OCI-LY1 (cell line): ENCODE measurements at regions not wholly inside any gene's neighbourhood (a gene's known extent, or its start where the extent isn't known, plus 50 kb on each side); places are given as distances from the start of the nearest gene placed in this dataset.

Experiments
- H2AFZ ChIP-seq: fragments of 200-600 bp; sonication (generic), shearing (Covaris generic); 2 replicates; pipeline ENCODE4 v1.6.0; 2014; ENCODE audit warnings: antibody characterized with exemption, mild to moderate bottlenecking, low read length
- H3F3A ChIP-seq: fragments of 200-600 bp; sonication (generic), shearing (Covaris generic); 2 replicates; pipeline ENCODE4 v1.6.0; 2014; ENCODE audit warnings: mild to moderate bottlenecking, antibody characterized with exemption, low read length, moderate library complexity; ENCODE audit not compliant: insufficient read depth
- H3K27ac ChIP-seq: fragments of 200-600 bp; sonication (generic); 2 replicates; pipeline ENCODE4 v1.5.1; 2014; ENCODE audit warnings: low read length, mixed run types, mild to moderate bottlenecking, low read depth; ENCODE audit not compliant: poor library complexity, severe bottlenecking
- H3K27me3 ChIP-seq: fragments of 200-600 bp; sonication (generic); 2 replicates; pipeline ENCODE4 v1.6.0; 2014; ENCODE audit warnings: antibody characterized with exemption, mild to moderate bottlenecking, low read length, moderate library complexity; ENCODE audit not compliant: insufficient read depth
- H3K36me3 ChIP-seq: fragments of 200-600 bp; sonication (generic); 2 replicates; pipeline ENCODE4 v1.6.1; 2014; ENCODE audit warnings: mild to moderate bottlenecking, antibody characterized with exemption, low read length, moderate library complexity, mixed read lengths; ENCODE audit not compliant: insufficient read depth
- H3K4me1 ChIP-seq: fragments of 200-600 bp; sonication (generic); 2 replicates; pipeline ENCODE4 v1.5.1; 2014; ENCODE audit warnings: mild to moderate bottlenecking, low read length, moderate library complexity; ENCODE audit not compliant: insufficient read depth, severe bottlenecking
- H3K4me2 ChIP-seq: fragments of 200-600 bp; sonication (generic), shearing (Covaris generic); 2 replicates; pipeline ENCODE4 v1.6.1; 2014; ENCODE audit warnings: low read length
- H3K4me3 ChIP-seq: fragments of 200-600 bp; sonication (generic); 2 replicates; pipeline ENCODE4 v1.5.1; 2014; ENCODE audit warnings: low read length, low read depth, mild to moderate bottlenecking, mixed read lengths; ENCODE audit not compliant: poor library complexity, severe bottlenecking
- H3K79me2 ChIP-seq: fragments of 200-600 bp; shearing (Covaris generic); 2 replicates; pipeline ENCODE4 v1.6.1; 2016; ENCODE audit warnings: mixed run types, low read length, mixed read lengths; ENCODE audit not compliant: insufficient read depth
- H3K9ac ChIP-seq: fragments of 200-600 bp; sonication (generic), shearing (Covaris generic); 2 replicates; pipeline ENCODE4 v1.6.1; 2014; ENCODE audit warnings: mild to moderate bottlenecking, low read length, mixed read lengths
- H3K9me2 ChIP-seq: fragments of 200-600 bp; sonication (generic), shearing (Covaris generic); 2 replicates; pipeline ENCODE4 v1.6.1; 2014; ENCODE audit warnings: low read depth, mild to moderate bottlenecking, low read length, mixed read lengths
- H3K9me3 ChIP-seq: fragments of 200-600 bp; shearing (Covaris generic); 2 replicates; pipeline ENCODE4 v1.6.1; 2014; ENCODE audit warnings: low read length, mixed read lengths
- H4K20me1 ChIP-seq: fragments of 200-600 bp; sonication (generic), shearing (Covaris generic); 2 replicates; pipeline ENCODE4 v1.6.0; 2016; ENCODE audit warnings: mild to moderate bottlenecking, low read length; ENCODE audit not compliant: insufficient read depth
- CTCF ChIP-seq: fragments of 200-600 bp; sonication (generic), shearing (Covaris generic); IDR thresholded peaks from 2 replicates; pipeline ENCODE4 v1.5.1; 2017; ENCODE audit warnings: mild to moderate bottlenecking, antibody characterized with exemption, low read length, moderate library complexity, mixed read lengths
- EZH2 ChIP-seq: fragments of 200-600 bp; sonication (generic), shearing (Covaris generic); IDR thresholded peaks from 2 replicates; pipeline ENCODE4 v1.8.0; 2017; ENCODE audit warnings: borderline replicate concordance, mixed run types, mild to moderate bottlenecking, antibody characterized with exemption, low read length, moderate library complexity, mixed read lengths

- H3K9me3 ChIP-seq, result no peaks in the 10 kb centered on the region
- H3K27ac ChIP-seq, result no peak overlapping the region
- H3K4me3 ChIP-seq, result no peak overlapping the region
- TF ChIP-seq EZH2 (no peak), CTCF (no peak)
- no peak overlapping the region for H3K9ac ChIP-seq
- no peaks in the 10 kb centered on the region for H3K36me3 ChIP-seq
- no peaks in the 10 kb centered on the region for H4K20me1 ChIP-seq
- H3K27me3 ChIP-seq, result no peaks in the 10 kb centered on the region
- no peaks in the 10 kb centered on the region for H3K79me2 ChIP-seq
- H3K9me2 ChIP-seq, result no peaks in the 10 kb centered on the region
- H3K4me2 ChIP-seq, result no peak overlapping the region
- H2AFZ ChIP-seq, result no peak overlapping the region
- no peaks in the 10 kb centered on the region for H3K4me1 ChIP-seq
- H3F3A ChIP-seq, result no peaks in the 10 kb centered on the region
These were observed 107.0 kb downstream of the ZC3H11B start for GRCh38 chr1:219505886-219506285.

- Histone ChIP-seq H3K9ac (no peak overlapping the region), H3K9me3 (no peaks in the 10 kb centered on the region), H3K4me1 (no peaks in the 10 kb centered on the region), H3F3A (no peaks in the 10 kb centered on the region), H3K4me2 (no peak overlapping the region), H3K27ac (no peak overlapping the region), H3K36me3 (no peaks in the 10 kb centered on the region), H3K9me2 (no peaks in the 10 kb centered on the region), H3K79me2 (no peaks in the 10 kb centered on the region), H2AFZ (no peak overlapping the region), H3K27me3 (no peaks in the 10 kb centered on the region), H3K4me3 (no peak overlapping the region), H4K20me1 (no peaks in the 10 kb centered on the region)
- no peak for TF ChIP-seq CTCF
These were observed 109.3 kb downstream of the ZC3H11B start for GRCh38 chr1:219503604-219504003.

- H3K36me3 ChIP-seq, result no peaks in the 10 kb centered on the region
- no peak overlapping the region for H3K4me2 ChIP-seq
- H3K4me3 ChIP-seq, result no peak overlapping the region
- no peaks in the 10 kb centered on the region for H3K4me1 ChIP-seq
- H3K9ac ChIP-seq, result no peak overlapping the region
- H3K79me2 ChIP-seq, result no peaks in the 10 kb centered on the region
- H3K9me2 ChIP-seq, result no peaks in the 10 kb centered on the region
- H3F3A ChIP-seq, result no peaks in the 10 kb centered on the region
- no peak overlapping the region for H3K27ac ChIP-seq
- H3K9me3 ChIP-seq, result no peaks in the 10 kb centered on the region
- H3K27me3 ChIP-seq, result no peaks in the 10 kb centered on the region
- TF ChIP-seq CTCF (no peak), EZH2 (no peak)
- no peaks in the 10 kb centered on the region for H4K20me1 ChIP-seq
- H2AFZ ChIP-seq, result no peak overlapping the region
These were observed 112.5 kb downstream of the ZC3H11B start for GRCh38 chr1:219500327-219500897.
